ENCODE measurements at regions not wholly inside any gene's neighbourhood (a gene's known extent, or its start where the extent isn't known, plus 50 kb on each side); places are given as distances from the start of the nearest gene placed in this dataset.

GRCh38 chr14:82094829-82095345 is 561.2 kb upstream of the SEL1L start:
- TF ChIP-seq POLR2A (IDR thresholded peaks at IDR 0.05; ENCODE audit: low read length), result no peak
- no peak for TF ChIP-seq GATA1 (IDR thresholded peaks at IDR 0.05; ENCODE audit: low read depth, low read length)

Measured in erythroblast (primary cell).